ENCODE measurements at regions not wholly inside any gene's neighbourhood (a gene's known extent, or its start where the extent isn't known, plus 50 kb on each side); places are given as distances from the start of the nearest gene placed in this dataset.

DNA sequence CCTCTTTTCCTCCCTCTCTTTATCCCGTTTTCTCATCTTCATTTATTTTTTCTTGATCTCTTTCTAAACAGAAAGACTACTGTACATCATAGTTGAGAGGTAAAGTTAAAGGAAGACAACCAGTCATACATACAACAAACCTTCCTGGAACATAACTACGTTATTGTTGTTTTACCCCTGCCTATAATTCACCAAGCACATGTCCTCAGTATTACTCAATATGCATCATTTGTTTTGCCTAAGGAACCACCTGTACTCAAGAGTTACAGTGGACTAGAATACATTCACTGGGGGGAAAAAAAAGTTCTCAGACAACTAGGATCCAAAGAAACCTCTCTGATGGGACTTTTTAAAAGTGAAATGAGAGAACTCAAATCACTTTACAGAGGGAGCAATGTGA, 344.7 kb upstream of the RBMS3 start:
- H3K4me3 Mint-ChIP-seq, result no peak overlapping the region
- POLR2A ChIA-PET, result no interaction called here
- no peaks in the 10 kb centered on the region for H3K9me3 ChIP-seq (ENCODE audit: control insufficient read depth in 1 of 2, insufficient read depth in 1 of 2, low read length in 2 of 2)
- H3K4me3 ChIP-seq (ENCODE audit: low read length), result no peak overlapping the region
- no peaks in the 10 kb centered on the region for H3K27me3 ChIP-seq (ENCODE audit: control insufficient read depth in 1 of 2, insufficient read depth in 2 of 2, low read length in 2 of 2)
- H3K4me1 ChIP-seq (ENCODE audit: insufficient read depth, low read length), result no peaks in the 10 kb centered on the region
- TF ChIP-seq, protein P1, sequence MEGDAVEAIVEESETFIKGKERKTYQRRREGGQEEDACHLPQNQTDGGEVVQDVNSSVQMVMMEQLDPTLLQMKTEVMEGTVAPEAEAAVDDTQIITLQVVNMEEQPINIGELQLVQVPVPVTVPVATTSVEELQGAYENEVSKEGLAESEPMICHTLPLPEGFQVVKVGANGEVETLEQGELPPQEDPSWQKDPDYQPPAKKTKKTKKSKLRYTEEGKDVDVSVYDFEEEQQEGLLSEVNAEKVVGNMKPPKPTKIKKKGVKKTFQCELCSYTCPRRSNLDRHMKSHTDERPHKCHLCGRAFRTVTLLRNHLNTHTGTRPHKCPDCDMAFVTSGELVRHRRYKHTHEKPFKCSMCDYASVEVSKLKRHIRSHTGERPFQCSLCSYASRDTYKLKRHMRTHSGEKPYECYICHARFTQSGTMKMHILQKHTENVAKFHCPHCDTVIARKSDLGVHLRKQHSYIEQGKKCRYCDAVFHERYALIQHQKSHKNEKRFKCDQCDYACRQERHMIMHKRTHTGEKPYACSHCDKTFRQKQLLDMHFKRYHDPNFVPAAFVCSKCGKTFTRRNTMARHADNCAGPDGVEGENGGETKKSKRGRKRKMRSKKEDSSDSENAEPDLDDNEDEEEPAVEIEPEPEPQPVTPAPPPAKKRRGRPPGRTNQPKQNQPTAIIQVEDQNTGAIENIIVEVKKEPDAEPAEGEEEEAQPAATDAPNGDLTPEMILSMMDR (IDR thresholded peaks at IDR 0.05), result no peak
- no peak overlapping the region for H3K27ac Mint-ChIP-seq
- H3K4me1 Mint-ChIP-seq (ENCODE audit: low read depth), result no peaks in the 10 kb centered on the region
- no peaks in the 10 kb centered on the region for H3K36me3 ChIP-seq (ENCODE audit: insufficient read depth, low read length)
- intact Hi-C loops (cut with DNase I, micrococcal nuclease), result no loop called here
- H3K9me3 Mint-ChIP-seq, result no peaks in the 10 kb centered on the region
- DNase-seq (no peak), ATAC-seq (ENCODE audit: poor library complexity) (no peak)
- no peaks in the 10 kb centered on the region for H3K36me3 Mint-ChIP-seq (ENCODE audit: low read depth)
- H3K27ac ChIP-seq (ENCODE audit: low read depth in 1 of 2, low read length in 2 of 2), result no peak overlapping the region
- H3K27me3 Mint-ChIP-seq, result no peaks in the 10 kb centered on the region
- CTCF ChIA-PET, result no interaction called here

- no peaks in the 10 kb centered on the region for H3K9me3 Mint-ChIP-seq
- Histone ChIP-seq H3K4me1 (ENCODE audit: insufficient read depth, low read length) (no peaks in the 10 kb centered on the region), H3K36me3 (ENCODE audit: insufficient read depth, low read length) (no peaks in the 10 kb centered on the region), H3K9me3 (ENCODE audit: control insufficient read depth in 1 of 2, insufficient read depth in 1 of 2, low read length in 2 of 2) (no peaks in the 10 kb centered on the region), H3K27me3 (ENCODE audit: control insufficient read depth in 1 of 2, insufficient read depth in 2 of 2, low read length in 2 of 2) (no peaks in the 10 kb centered on the region), H3K27ac (ENCODE audit: low read depth in 1 of 2, low read length in 2 of 2) (no peak overlapping the region), H3K4me3 (ENCODE audit: low read length) (no peak overlapping the region)
- no peaks in the 10 kb centered on the region for H3K36me3 Mint-ChIP-seq (ENCODE audit: low read depth)
- no peak overlapping the region for H3K4me3 Mint-ChIP-seq
- H3K27me3 Mint-ChIP-seq, result no peaks in the 10 kb centered on the region
- intact Hi-C loops (cut with DNase I, micrococcal nuclease), result no loop called here
- no peak for ATAC-seq (ENCODE audit: poor library complexity)
- H3K4me1 Mint-ChIP-seq (ENCODE audit: low read depth), result no peaks in the 10 kb centered on the region
- peak in 2 of 14 experiments; percentile 5 for DNase-seq
- TF ChIP-seq, protein P1 (IDR thresholded peaks at IDR 0.05), result no peak
- ChIA-PET POLR2A (no interaction called here), CTCF (no interaction called here)
- H3K27ac Mint-ChIP-seq, result no peak overlapping the region
Observed at GRCh38 chr3:28940530-28940929, 340.3 kb upstream of the RBMS3 start.

DNA sequence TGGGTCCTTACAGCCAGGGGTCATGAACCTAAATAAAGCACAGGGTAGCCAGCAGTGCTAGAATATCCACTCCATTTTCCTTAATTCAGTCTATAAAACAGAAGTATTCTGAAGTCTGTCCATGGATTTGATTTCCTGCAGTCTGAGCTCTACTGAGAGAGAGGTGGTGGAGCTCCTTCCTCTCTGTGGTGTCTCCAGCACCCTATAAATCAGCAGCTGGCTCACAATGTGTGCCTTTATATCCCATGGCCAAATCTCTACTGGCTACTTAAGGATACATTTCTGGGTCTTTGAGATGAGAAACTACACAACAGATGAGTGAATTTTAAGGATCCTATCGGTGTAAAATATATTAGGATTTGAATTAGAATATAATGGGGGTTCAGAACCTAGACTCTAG, 339.9 kb upstream of the RBMS3 start:
- no peak overlapping the region for H3K27ac Mint-ChIP-seq
- Histone ChIP-seq H3K4me3 (ENCODE audit: low read length) (no peak overlapping the region), H3K9me3 (ENCODE audit: control insufficient read depth in 1 of 2, insufficient read depth in 1 of 2, low read length in 2 of 2) (no peaks in the 10 kb centered on the region), H3K36me3 (ENCODE audit: insufficient read depth, low read length) (no peaks in the 10 kb centered on the region), H3K27ac (ENCODE audit: low read depth in 1 of 2, low read length in 2 of 2) (no peak overlapping the region), H3K4me1 (ENCODE audit: insufficient read depth, low read length) (no peaks in the 10 kb centered on the region), H3K27me3 (ENCODE audit: control insufficient read depth in 1 of 2, insufficient read depth in 2 of 2, low read length in 2 of 2) (no peaks in the 10 kb centered on the region)
- TF ChIP-seq, protein P1 (IDR thresholded peaks at IDR 0.05), result no peak
- DNase-seq, result no peak
- H3K9me3 Mint-ChIP-seq, result no peaks in the 10 kb centered on the region
- H3K4me3 Mint-ChIP-seq, result no peak overlapping the region
- intact Hi-C loops (cut with DNase I, micrococcal nuclease), result no loop called here
- no peaks in the 10 kb centered on the region for H3K27me3 Mint-ChIP-seq
- no peaks in the 10 kb centered on the region for H3K36me3 Mint-ChIP-seq (ENCODE audit: low read depth)
- no peaks in the 10 kb centered on the region for H3K4me1 Mint-ChIP-seq (ENCODE audit: low read depth)
- POLR2A ChIA-PET, result no interaction called here
- no peak for ATAC-seq (ENCODE audit: poor library complexity)
- CTCF ChIA-PET, result no interaction called here
